Tibial nerve (tissue), 4 donors: ENCODE measurements at regions not wholly inside any gene's neighbourhood (a gene's known extent, or its start where the extent isn't known, plus 50 kb on each side); places are given as distances from the start of the nearest gene placed in this dataset.
"Not testable (repeated sequence)": the region's sequence is repeated elsewhere in the genome, so short reads cannot be mapped to it uniquely, and the experiment has no call there.

ENCODE experiments used
- DNase-seq, 2 donors: peaks; one replicate each; pipeline ENCODE4 v3.0.0-alpha.2; 2019; ENCODE audit warnings: low spot score in 2 of 2
- H3K27ac ChIP-seq, 4 donors: fragments of 200-600 bp; sonication (generic) in 3 of 4; one replicate each; pipeline ENCODE4 v1.5.1; 2017 to 2019; ENCODE audit warnings: mild to moderate bottlenecking in 1 of 4
- H3K27me3 ChIP-seq, 2 donors: fragments of 200-600 bp; sonication (generic) in 1 of 2; one replicate each; pipeline versions ENCODE4 v1.5.1 to v1.6.0; 2017 to 2019
- H3K36me3 ChIP-seq, 3 donors: fragments of 200-600 bp; sonication (generic); one replicate each; pipeline ENCODE4 v1.5.1; 2018 to 2019
- H3K4me1 ChIP-seq, 4 donors: fragments of 200-600 bp; sonication (generic) in 3 of 4; one replicate each; pipeline ENCODE4 v1.5.1; 2017 to 2019
- H3K4me3 ChIP-seq, 4 donors: fragments of 200-600 bp; sonication (generic) in 3 of 4; one replicate each; pipeline ENCODE4 v1.5.1; 2017 to 2019; ENCODE audit warnings: mild to moderate bottlenecking in 1 of 4, moderate library complexity in 1 of 4
- H3K9me3 ChIP-seq, 4 donors: fragments of 200-600 bp; sonication (generic) in 3 of 4; one replicate each; pipeline ENCODE4 v1.5.1; 2017 to 2019
- EP300 ChIP-seq, 2 donors: sonication (generic); formaldehyde crosslinking; IDR thresholded peaks; one replicate each; pipeline ENCODE4 v1.6.1; 2017; ENCODE audit warnings: antibody characterized with exemption in 2 of 2, mild to moderate bottlenecking in 1 of 2
- POLR2A ChIP-seq, 2 donors: fragments of 450-650 bp; IDR thresholded peaks; one replicate each; pipeline ENCODE4 v1.6.1; 2017; ENCODE audit warnings: antibody characterized with exemption in 2 of 2, mild to moderate bottlenecking in 2 of 2, moderate library complexity in 2 of 2
- WGBS, 2 donors: methylation state at CpG; one replicate each; pipeline ENCODE4 v1.1.5; 2018; 5-methylcytosine and 5-hydroxymethylcytosine counted together
- TF ChIP-seq, protein P1 (sequence below), 5 experiments: fragments of 200-600 bp in 3 of 5; fragments of 450-650 bp in 2 of 5; sonication (generic) in 3 of 5; IDR thresholded peaks; one replicate each; pipeline ENCODE4 v1.5.1; 2016 to 2019; ENCODE audit warnings: antibody characterized with exemption in 5 of 5, mild to moderate bottlenecking in 3 of 5, moderate library complexity in 2 of 5

DNA sequence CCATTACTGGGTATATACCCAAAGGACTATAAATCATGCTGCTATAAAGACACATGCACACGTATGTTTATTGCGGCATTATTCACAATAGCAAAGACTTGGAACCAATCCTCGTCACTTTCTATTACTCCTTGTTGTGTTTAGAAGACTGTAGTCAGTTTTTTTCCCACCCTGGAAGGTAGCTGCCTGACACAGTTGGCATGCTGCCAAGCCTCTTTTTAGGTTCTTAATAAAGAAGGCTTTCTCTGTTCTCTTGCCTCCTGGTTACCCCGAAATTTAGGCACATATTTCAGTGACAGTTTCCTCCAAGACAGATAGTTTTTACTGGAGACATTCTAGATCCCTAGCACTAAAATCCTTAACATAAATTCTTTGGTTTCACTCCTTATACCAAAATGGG, 205.4 kb upstream of the PCSK5 start:
- Histone ChIP-seq H3K4me3 (no peak overlapping the region), H3K27ac (no peak overlapping the region), H3K4me1 (peaks cover 0 to 8% (median 0%) of the 10 kb centered on the region in 4 donors), H3K27me3 (no peaks in the 10 kb centered on the region), H3K9me3 (no peaks in the 10 kb centered on the region), H3K36me3 (no peaks in the 10 kb centered on the region)
- no peak for DNase-seq
- TF ChIP-seq, protein P1, sequence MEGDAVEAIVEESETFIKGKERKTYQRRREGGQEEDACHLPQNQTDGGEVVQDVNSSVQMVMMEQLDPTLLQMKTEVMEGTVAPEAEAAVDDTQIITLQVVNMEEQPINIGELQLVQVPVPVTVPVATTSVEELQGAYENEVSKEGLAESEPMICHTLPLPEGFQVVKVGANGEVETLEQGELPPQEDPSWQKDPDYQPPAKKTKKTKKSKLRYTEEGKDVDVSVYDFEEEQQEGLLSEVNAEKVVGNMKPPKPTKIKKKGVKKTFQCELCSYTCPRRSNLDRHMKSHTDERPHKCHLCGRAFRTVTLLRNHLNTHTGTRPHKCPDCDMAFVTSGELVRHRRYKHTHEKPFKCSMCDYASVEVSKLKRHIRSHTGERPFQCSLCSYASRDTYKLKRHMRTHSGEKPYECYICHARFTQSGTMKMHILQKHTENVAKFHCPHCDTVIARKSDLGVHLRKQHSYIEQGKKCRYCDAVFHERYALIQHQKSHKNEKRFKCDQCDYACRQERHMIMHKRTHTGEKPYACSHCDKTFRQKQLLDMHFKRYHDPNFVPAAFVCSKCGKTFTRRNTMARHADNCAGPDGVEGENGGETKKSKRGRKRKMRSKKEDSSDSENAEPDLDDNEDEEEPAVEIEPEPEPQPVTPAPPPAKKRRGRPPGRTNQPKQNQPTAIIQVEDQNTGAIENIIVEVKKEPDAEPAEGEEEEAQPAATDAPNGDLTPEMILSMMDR (IDR thresholded peaks at IDR 0.05), result no peak
- TF ChIP-seq POLR2A (IDR thresholded peaks at IDR 0.05) (no peak), EP300 (IDR thresholded peaks at IDR 0.05) (no peak)
- WGBS, 2 donors, result 47 to 52% methylated on average over 4 of the region's 4 CpGs

DNA sequence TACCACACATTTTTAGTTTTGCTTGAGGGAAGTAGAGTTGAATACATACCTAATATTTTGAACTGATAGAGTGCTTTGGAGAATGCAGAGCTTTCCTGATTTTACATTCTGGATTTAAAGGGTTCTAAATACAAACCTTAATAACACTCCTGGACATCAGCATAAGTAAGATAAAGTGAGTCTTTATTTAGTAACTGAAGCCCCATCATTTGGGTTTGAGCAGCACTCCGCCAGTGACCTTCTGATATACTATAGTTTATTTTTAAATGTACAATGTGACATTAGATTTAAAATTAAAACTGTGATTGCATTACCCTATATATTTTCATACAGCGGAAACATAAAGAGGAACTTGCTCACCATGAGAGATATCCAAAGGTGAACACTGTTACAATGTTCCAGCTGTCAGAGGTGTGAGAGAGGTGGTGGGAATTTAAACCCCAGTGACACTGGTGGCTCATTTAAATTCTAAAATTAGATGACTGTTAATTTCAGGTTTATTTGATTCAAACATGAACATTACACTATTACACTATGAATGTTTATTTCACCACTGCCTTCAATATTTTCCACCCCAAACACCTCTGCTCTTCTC, 203.0 kb upstream of the PCSK5 start:
- no peak overlapping the region for H3K27ac ChIP-seq
- no peaks in the 10 kb centered on the region for H3K9me3 ChIP-seq
- no peak for DNase-seq
- no peaks in the 10 kb centered on the region for H3K27me3 ChIP-seq
- peaks cover 0 to 8% (median 0%) of the 10 kb centered on the region in 4 donors for H3K4me1 ChIP-seq
- H3K4me3 ChIP-seq, result no peak overlapping the region
- no peaks in the 10 kb centered on the region for H3K36me3 ChIP-seq
- WGBS, 2 donors, result 46 to 68% methylated on average over 2 of the region's 2 CpGs
- TF ChIP-seq POLR2A (IDR thresholded peaks at IDR 0.05), result no peak

DNA sequence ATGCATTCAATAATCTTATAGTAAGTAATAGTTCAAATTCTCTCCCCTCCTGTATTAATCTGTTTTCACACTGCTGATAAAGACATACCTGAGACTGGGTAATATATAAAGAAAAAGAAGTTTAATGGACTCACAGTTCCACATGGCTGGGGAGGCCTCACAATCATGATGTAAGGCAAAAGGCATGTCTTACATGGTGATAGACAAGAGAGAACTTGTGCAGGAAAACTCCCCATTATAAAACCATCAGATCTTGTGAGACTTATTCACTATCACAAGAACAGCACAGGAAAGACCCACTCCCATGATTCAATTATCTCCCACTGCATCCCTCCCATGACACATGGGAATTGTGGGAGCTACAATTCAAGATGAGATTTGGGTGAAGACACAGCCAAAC, 199.9 kb upstream of the PCSK5 start:
- H3K36me3 ChIP-seq, H3K27ac ChIP-seq, DNase-seq, H3K4me3 ChIP-seq, H3K9me3 ChIP-seq, H3K4me1 ChIP-seq, H3K27me3 ChIP-seq: not testable (repeated sequence)

DNA sequence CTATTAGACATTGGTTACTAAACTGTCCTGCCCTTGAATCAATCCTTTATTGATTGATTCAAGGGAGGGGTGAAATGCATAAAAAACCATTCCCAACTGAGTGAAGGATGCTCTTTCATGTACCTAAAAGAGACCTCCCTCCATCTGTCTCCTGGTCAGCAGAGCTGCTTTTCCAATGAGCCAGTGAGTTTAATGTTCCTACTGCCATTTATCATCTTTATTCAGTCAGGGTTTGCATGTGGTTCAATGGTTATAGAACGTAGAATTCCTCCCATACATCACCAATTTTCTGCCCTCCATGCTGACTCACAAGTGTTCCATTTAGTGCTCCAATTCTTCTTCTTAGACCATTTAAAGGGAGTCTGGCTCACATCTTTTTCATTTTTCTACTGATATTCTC, 199.1 kb upstream of the PCSK5 start:
- Histone ChIP-seq H3K4me1 (peaks cover 0 to 8% (median 0%) of the 10 kb centered on the region in 4 donors), H3K9me3 (no peaks in the 10 kb centered on the region), H3K27me3 (no peaks in the 10 kb centered on the region), H3K27ac (no peak overlapping the region), H3K36me3 (no peaks in the 10 kb centered on the region), H3K4me3 (no peak overlapping the region)
- no peak for DNase-seq
- TF ChIP-seq, protein P1 (IDR thresholded peaks at IDR 0.05), result no peak
- TF ChIP-seq POLR2A (IDR thresholded peaks at IDR 0.05), result no peak
- no peak for TF ChIP-seq EP300 (IDR thresholded peaks at IDR 0.05)
- WGBS, 2 donors, result 89 to 90% methylated on average over 1 of the region's 1 CpG

DNA sequence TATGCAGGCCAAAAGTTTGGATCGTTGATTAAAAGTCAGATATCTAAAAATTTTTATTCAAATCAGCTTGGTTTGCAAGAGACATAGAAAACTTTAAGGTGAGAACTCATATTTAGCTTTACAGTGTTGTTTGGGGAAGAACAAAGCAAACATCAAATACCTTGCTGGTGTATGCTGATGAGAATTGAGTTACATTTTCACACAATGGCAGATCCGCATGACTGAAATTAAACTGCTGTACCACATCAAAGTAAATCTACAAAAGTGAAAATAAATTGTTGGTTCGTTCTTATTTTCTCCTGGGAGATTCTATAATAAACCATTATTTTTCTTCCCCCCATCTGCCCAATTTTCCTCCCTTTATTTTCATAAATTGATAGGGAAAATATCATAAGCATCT, 198.2 kb upstream of the PCSK5 start:
- H3K27ac ChIP-seq, result no peak overlapping the region
- no peaks in the 10 kb centered on the region for H3K9me3 ChIP-seq
- peaks cover 0 to 8% (median 0%) of the 10 kb centered on the region in 4 donors for H3K4me1 ChIP-seq
- DNase-seq, result no peak
- WGBS, 2 donors, result 88 to 91% methylated on average over 3 of the region's 3 CpGs
- no peak overlapping the region for H3K4me3 ChIP-seq
- no peaks in the 10 kb centered on the region for H3K27me3 ChIP-seq
- TF ChIP-seq EP300 (IDR thresholded peaks at IDR 0.05) (no peak), POLR2A (IDR thresholded peaks at IDR 0.05) (no peak)
- TF ChIP-seq, protein P1 (IDR thresholded peaks at IDR 0.05), result no peak
- H3K36me3 ChIP-seq, result no peaks in the 10 kb centered on the region

DNA sequence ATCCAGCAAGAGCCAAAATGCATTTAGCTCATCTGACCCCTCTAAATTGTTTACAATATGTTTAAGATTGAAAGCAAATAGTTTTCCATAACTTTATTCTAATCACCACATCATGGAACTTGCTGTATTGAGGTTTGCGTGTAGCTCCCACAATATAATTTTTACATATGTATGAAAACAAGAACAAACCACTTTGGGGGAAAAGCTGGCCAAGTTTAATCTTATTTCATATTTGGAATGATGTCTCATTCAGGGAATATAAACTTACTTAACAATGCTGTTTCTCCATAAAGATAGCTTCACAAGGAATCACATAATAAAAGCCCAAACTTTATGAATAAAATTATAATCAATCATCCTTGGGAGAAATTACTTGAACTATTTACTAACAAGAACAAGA, 194.6 kb upstream of the PCSK5 start:
- Histone ChIP-seq H3K27ac (no peak overlapping the region), H3K27me3 (no peaks in the 10 kb centered on the region), H3K9me3 (no peaks in the 10 kb centered on the region), H3K36me3 (no peaks in the 10 kb centered on the region), H3K4me1 (no peaks in the 10 kb centered on the region), H3K4me3 (no peak overlapping the region)
- no peak for TF ChIP-seq POLR2A (IDR thresholded peaks at IDR 0.05)
- TF ChIP-seq EP300 (IDR thresholded peaks at IDR 0.05), result no peak
- TF ChIP-seq, protein P1 (IDR thresholded peaks at IDR 0.05), result no peak
- DNase-seq, result no peak
- 0 to 67% methylated on average over 1 of the region's 1 CpG for WGBS, 2 donors
